Loucy (cell line): ENCODE measurements at regions not wholly inside any gene's neighbourhood (a gene's known extent, or its start where the extent isn't known, plus 50 kb on each side); places are given as distances from the start of the nearest gene placed in this dataset.

Experiments used
- H2AFZ ChIP-seq: fragments of 200-600 bp; sonication (generic); 2 replicates; pipeline ENCODE4 v1.6.0; 2016; ENCODE audit warnings: antibody characterized with exemption, mild to moderate bottlenecking, low read length, moderate library complexity
- H3F3A ChIP-seq: fragments of 200-600 bp; 2 replicates; pipeline ENCODE4 v1.6.0; 2016; ENCODE audit warnings: antibody characterized with exemption, low read depth, mild to moderate bottlenecking
- H3K27me3 ChIP-seq: fragments of 200-600 bp; sonication (generic); 2 replicates; pipeline ENCODE4 v1.6.1; 2014; ENCODE audit warnings: low read length, mild to moderate bottlenecking; ENCODE audit not compliant: insufficient read depth, poor library complexity, severe bottlenecking
- H3K36me3 ChIP-seq: fragments of 200-600 bp; sonication (generic); 2 replicates; pipeline ENCODE4 v1.6.1; 2016; ENCODE audit warnings: low read length; ENCODE audit not compliant: insufficient read depth
- H3K4me1 ChIP-seq: fragments of 200-600 bp; sonication (generic); 2 replicates; pipeline ENCODE4 v1.5.1; 2014; ENCODE audit warnings: low read length, mild to moderate bottlenecking; ENCODE audit not compliant: insufficient read depth, poor library complexity, severe bottlenecking
- H3K4me2 ChIP-seq: fragments of 200-600 bp; sonication (generic); 2 replicates; pipeline ENCODE4 v1.6.0; 2014; ENCODE audit warnings: antibody characterized with exemption, low read length, low read depth, mild to moderate bottlenecking; ENCODE audit not compliant: poor library complexity, severe bottlenecking
- H3K4me3 ChIP-seq: fragments of 200-600 bp; sonication (generic); 2 replicates; pipeline ENCODE4 v1.5.1; 2014; ENCODE audit warnings: low read length, mild to moderate bottlenecking, mixed read lengths; ENCODE audit not compliant: poor library complexity, severe bottlenecking
- H3K79me2 ChIP-seq: fragments of 200-600 bp; sonication (generic); 2 replicates; pipeline ENCODE4 v1.6.1; 2014; ENCODE audit warnings: low read length; ENCODE audit not compliant: insufficient read depth
- H3K9ac ChIP-seq: fragments of 200-600 bp; sonication (generic); 2 replicates; pipeline ENCODE4 v1.6.0; 2014; ENCODE audit warnings: mild to moderate bottlenecking, low read depth, low read length, moderate library complexity; ENCODE audit not compliant: poor library complexity, severe bottlenecking
- H3K9me2 ChIP-seq: fragments of 200-600 bp; sonication (generic); replicated peaks from 2 replicates; pipeline ENCODE4 v1.6.1; 2016; ENCODE audit warnings: low read depth, low read length, mixed read lengths
- H3K9me3 ChIP-seq: fragments of 200-600 bp; sonication (generic); 2 replicates; pipeline ENCODE4 v1.6.1; 2014; ENCODE audit warnings: mild to moderate bottlenecking, antibody characterized with exemption, low read length, low read depth; ENCODE audit not compliant: insufficient read depth
- H4K20me1 ChIP-seq: fragments of 200-600 bp; sonication (generic); 2 replicates; pipeline ENCODE4 v1.6.0; 2014; ENCODE audit warnings: antibody characterized with exemption, low read length, mild to moderate bottlenecking; ENCODE audit not compliant: insufficient read depth, poor library complexity, severe bottlenecking
- CTCF ChIP-seq: fragments of 200-600 bp; sonication (generic); conservative IDR thresholded peaks from 2 replicates; pipeline ENCODE4 v1.5.1; 2014; ENCODE audit warnings: mild to moderate bottlenecking, antibody characterized with exemption, low read length
- EZH2phosphoT487 ChIP-seq: fragments of 200-600 bp; IDR thresholded peaks from 2 replicates; pipeline ENCODE4 v1.6.1; 2018; ENCODE audit warnings: antibody characterized with exemption, mild to moderate bottlenecking, moderate library complexity, borderline replicate concordance

GRCh38 chr4:123631786-123632692 is 235.4 kb downstream of the SPRY1 start:
- Histone ChIP-seq H3K4me2 (no peak overlapping the region), H3K9me2 (no peaks in the 10 kb centered on the region), H3K79me2 (no peaks in the 10 kb centered on the region), H4K20me1 (no peaks in the 10 kb centered on the region), H3K9ac (no peak overlapping the region), H3K36me3 (no peaks in the 10 kb centered on the region), H3K4me3 (no peak overlapping the region), H3K9me3 (no peaks in the 10 kb centered on the region), H2AFZ (no peak overlapping the region), H3K27me3 (no peaks in the 10 kb centered on the region), H3K4me1 (peaks cover 11% of the 10 kb centered on the region), H3F3A (no peaks in the 10 kb centered on the region)
- TF ChIP-seq EZH2phosphoT487 (no peak), CTCF (no peak)

- no peak overlapping the region for H2AFZ ChIP-seq
- no peaks in the 10 kb centered on the region for H3K79me2 ChIP-seq
These were observed 236.1 kb downstream of the SPRY1 start for GRCh38 chr4:123632693-123633030.

GRCh38 chr4:123638834-123639233 is 242.2 kb downstream of the SPRY1 start:
- Histone ChIP-seq H3K36me3 (no peaks in the 10 kb centered on the region), H3K79me2 (no peaks in the 10 kb centered on the region), H3K9me3 (no peaks in the 10 kb centered on the region), H3K9ac (no peak overlapping the region), H3F3A (no peaks in the 10 kb centered on the region), H3K4me3 (no peak overlapping the region), H2AFZ (no peak overlapping the region), H3K4me1 (peaks cover 3% of the 10 kb centered on the region), H4K20me1 (no peaks in the 10 kb centered on the region), H3K27me3 (no peaks in the 10 kb centered on the region), H3K4me2 (no peak overlapping the region), H3K9me2 (no peaks in the 10 kb centered on the region)
- TF ChIP-seq CTCF (no peak), EZH2phosphoT487 (no peak)

More at GRCh38 chr4:123632693-123633030, 236.1 kb downstream of the SPRY1 start:
- Histone ChIP-seq H3K9me2 (no peaks in the 10 kb centered on the region), H3K36me3 (no peaks in the 10 kb centered on the region), H3F3A (no peaks in the 10 kb centered on the region), H4K20me1 (no peaks in the 10 kb centered on the region), H3K9me3 (no peaks in the 10 kb centered on the region), H3K4me2 (no peak overlapping the region), H3K9ac (no peak overlapping the region), H3K4me3 (no peak overlapping the region), H3K27me3 (no peaks in the 10 kb centered on the region), H3K4me1 (peaks cover 11% of the 10 kb centered on the region)
- TF ChIP-seq CTCF (no peak), EZH2phosphoT487 (no peak)
